A549 (cell line): ENCODE measurements at regions not wholly inside any gene's neighbourhood (a gene's known extent, or its start where the extent isn't known, plus 50 kb on each side); places are given as distances from the start of the nearest gene placed in this dataset.

Source experiments
- ATAC-seq, 2 experiments: fragments of 200-7000 bp in 1 of 2; fragments of >200 bp in 1 of 2; cut with Nextera tagmentation in 1 of 2; cut with Tn5 transposase in 1 of 2; 3 replicates each; pipeline versions ENCODE4 v1.8.0 to v1.9.1; 2018 to 2020; ENCODE audit warnings: mild to moderate bottlenecking in 1 of 2, moderate library complexity in 1 of 2
- CTCF ChIA-PET: fragments of 300-600 bp; sonication (Branson Sonifier 250); formaldehyde crosslinking; extraction: SDS; loops from one replicate; lab custom pipeline; 2021; ENCODE audit warnings: antibody characterized with exemption, inconsistent platforms; lab: Yijun Ruan, JAX
- POLR2A ChIA-PET: fragments of 350-600 bp; formaldehyde crosslinking; extraction: SDS; loops from one replicate; lab custom pipeline; 2021; ENCODE audit warnings: antibody characterized with exemption, inconsistent platforms; lab: Yijun Ruan, JAX
- DNase-seq, 2 experiments: peaks; one replicate each; pipeline versions ENCODE4 v3.0.0 to v3.0.0-alpha.2; 2011 to 2016; ENCODE audit warnings: low read depth in 1 of 2, low spot score in 1 of 2
- FAIRE-seq: peaks from 2 replicates; lab custom pipeline; 2011; peaks lifted over from hg19 to GRCh38; lab: Jason Lieb, UNC
- H3K27ac ChIP-seq, 2 experiments: fragments of >200 bp; sonication (Bioruptor Twin); formaldehyde crosslinking; 3 replicates each; pipeline ENCODE4 v1.5.1; 2016 to 2017
- H3K4me1 ChIP-seq: fragments of >200 bp; sonication (Bioruptor Twin); formaldehyde crosslinking; 3 replicates; pipeline ENCODE4 v1.6.1; 2016
- H3K4me2 ChIP-seq: fragments of >200 bp; sonication (Bioruptor Twin); formaldehyde crosslinking; 3 replicates; pipeline ENCODE4 v1.6.1; 2016
- H3K4me3 ChIP-seq: fragments of >200 bp; sonication (Bioruptor Twin); formaldehyde crosslinking; 3 replicates; pipeline ENCODE4 v1.5.1; 2016
- H3K9me3 ChIP-seq: fragments of >200 bp; sonication (Bioruptor Twin); formaldehyde crosslinking; 3 replicates; pipeline ENCODE4 v1.6.1; 2016
- CBX8 ChIP-seq: fragments of 200-600 bp; sonication (generic); IDR thresholded peaks from 2 replicates; pipeline ENCODE4 v1.6.1; 2016
- CEBPB ChIP-seq, 2 experiments: fragments of >200 bp in 1 of 2; sonication (Bioruptor Twin) in 1 of 2; formaldehyde crosslinking in 1 of 2; IDR thresholded peaks; 2 replicates each; pipeline ENCODE4 v1.6.1; 2012 to 2016
- EHF ChIP-seq: fragments of 250-450 bp; sonication (Bioruptor Pico); IDR thresholded peaks from 2 replicates; pipeline ENCODE4 v1.5.0; 2020; ENCODE audit warnings: mild to moderate bottlenecking
- EHMT2 ChIP-seq: fragments of 200-600 bp; sonication (generic); IDR thresholded peaks from 2 replicates; pipeline ENCODE4 v1.6.1; 2016; ENCODE audit warnings: antibody characterized with exemption, low read depth, mild to moderate bottlenecking, moderate library complexity
- ELK1 ChIP-seq: fragments of 150-350 bp; IDR thresholded peaks from 2 replicates; pipeline ENCODE4 v1.6.1; 2014; ENCODE audit warnings: low read depth, mild to moderate bottlenecking, low read length
- EP300 ChIP-seq, 2 experiments: fragments of >200 bp; sonication (Bioruptor Twin); formaldehyde crosslinking; IDR thresholded peaks; 2 replicates in 1 of 2; 3 replicates in 1 of 2; pipeline ENCODE4 v1.6.1; 2016 to 2017
- ESRRA ChIP-seq: fragments of 150-350 bp; IDR thresholded peaks from 2 replicates; pipeline ENCODE4 v1.6.1; 2014; ENCODE audit warnings: mild to moderate bottlenecking, low read length, borderline replicate concordance
- FOSB ChIP-seq: fragments of 250-450 bp; sonication (Bioruptor Pico); IDR thresholded peaks from 2 replicates; pipeline ENCODE4 v1.5.0; 2020; ENCODE audit warnings: mild to moderate bottlenecking, moderate library complexity
- GATA3 ChIP-seq: IDR thresholded peaks from 2 replicates; pipeline ENCODE4 v1.6.1; 2012; ENCODE audit warnings: borderline replicate concordance
- HDAC2 ChIP-seq: fragments of 200-600 bp; sonication (generic); IDR thresholded peaks from 2 replicates; pipeline ENCODE4 v1.6.1; 2016
- HES2 ChIP-seq: fragments of >200 bp; sonication (Bioruptor Twin); formaldehyde crosslinking; IDR thresholded peaks from 2 replicates; pipeline ENCODE4 v1.6.1; 2016
- HOXB5 ChIP-seq: fragments of 250-450 bp; sonication (Bioruptor Pico); IDR thresholded peaks from 2 replicates; pipeline ENCODE4 v1.5.0; 2020; ENCODE audit warnings: mild to moderate bottlenecking, moderate library complexity
- JUN ChIP-seq, 2 experiments: fragments of >200 bp; sonication (Bioruptor Twin); formaldehyde crosslinking; IDR thresholded peaks; 2 replicates in 1 of 2; 3 replicates in 1 of 2; pipeline ENCODE4 v1.6.1; 2016 to 2017
- MAX ChIP-seq: IDR thresholded peaks from 2 replicates; pipeline ENCODE4 v1.6.1; 2012
- MAZ ChIP-seq: fragments of 150-350 bp; IDR thresholded peaks from 2 replicates; pipeline ENCODE4 v1.6.1; 2014; ENCODE audit warnings: antibody characterized with exemption, low read depth, low read length, borderline replicate concordance
- NFE2L2 ChIP-seq: fragments of 150-350 bp; conservative IDR thresholded peaks from 2 replicates; pipeline ENCODE4 v1.6.1; 2014; ENCODE audit warnings: low read length
- POLR2A ChIP-seq: IDR thresholded peaks from 2 replicates; pipeline ENCODE4 v1.6.1; 2012; ENCODE audit warnings: mild to moderate bottlenecking, low read length
- POLR2AphosphoS2 ChIP-seq: conservative IDR thresholded peaks from 2 replicates; pipeline ENCODE4 v1.6.1; 2012; ENCODE audit warnings: low read length, improper control_type of control experiment, inconsistent platforms
- RAD21 ChIP-seq, 2 experiments: fragments of >200 bp in 1 of 2; sonication (Bioruptor Twin) in 1 of 2; formaldehyde crosslinking in 1 of 2; IDR thresholded peaks in 1 of 2; conservative IDR thresholded peaks in 1 of 2; 2 replicates in 1 of 2; 3 replicates in 1 of 2; pipeline ENCODE4 v1.6.1; 2012 to 2018; ENCODE audit warnings: inconsistent platforms in 1 of 2
- RCOR1 ChIP-seq: fragments of 150-350 bp; IDR thresholded peaks from 2 replicates; pipeline ENCODE4 v1.6.1; 2014; ENCODE audit warnings: antibody characterized with exemption, low read length, low read depth
- RFX5 ChIP-seq: fragments of 450-650 bp; IDR thresholded peaks from 2 replicates; pipeline ENCODE4 v1.7.1; 2014; ENCODE audit warnings: antibody characterized with exemption, mild to moderate bottlenecking, moderate library complexity
- SREBF2 ChIP-seq: fragments of 450-650 bp; IDR thresholded peaks from 2 replicates; pipeline ENCODE4 v1.6.1; 2014; ENCODE audit warnings: mild to moderate bottlenecking, moderate library complexity
- ZC3H11A ChIP-seq: fragments of 450-650 bp; IDR thresholded peaks from 2 replicates; pipeline ENCODE4 v1.6.1; 2014; ENCODE audit warnings: antibody characterized with exemption, mild to moderate bottlenecking
- ZFP36 ChIP-seq: fragments of 450-650 bp; IDR thresholded peaks from 2 replicates; pipeline ENCODE4 v1.6.1; 2014; ENCODE audit warnings: borderline replicate concordance; ENCODE audit not compliant: partially characterized antibody
- ZSCAN20 ChIP-seq: fragments of 250-450 bp; sonication (Bioruptor Pico); IDR thresholded peaks from 2 replicates; pipeline ENCODE4 v1.8.0; 2022; ENCODE audit warnings: mild to moderate bottlenecking, moderate library complexity
- WGBS: methylation state at CpG from one replicate; pipeline ENCODE4 v1.1.6; 2017; ENCODE audit errors: missing lambda C conversion rate; 5-methylcytosine and 5-hydroxymethylcytosine counted together
- TF ChIP-seq, protein P1 (sequence below): fragments of >200 bp; sonication (Bioruptor Twin); formaldehyde crosslinking; IDR thresholded peaks from 3 replicates; pipeline ENCODE4 v1.6.1; 2016
- TF ChIP-seq, protein P2 (sequence below): IDR thresholded peaks from 2 replicates; pipeline ENCODE4 v1.6.1; 2012
- TF ChIP-seq, protein P3 (sequence below): fragments of 450-650 bp; IDR thresholded peaks from 2 replicates; pipeline ENCODE4 v1.6.1; 2014; ENCODE audit warnings: antibody characterized with exemption

DNA sequence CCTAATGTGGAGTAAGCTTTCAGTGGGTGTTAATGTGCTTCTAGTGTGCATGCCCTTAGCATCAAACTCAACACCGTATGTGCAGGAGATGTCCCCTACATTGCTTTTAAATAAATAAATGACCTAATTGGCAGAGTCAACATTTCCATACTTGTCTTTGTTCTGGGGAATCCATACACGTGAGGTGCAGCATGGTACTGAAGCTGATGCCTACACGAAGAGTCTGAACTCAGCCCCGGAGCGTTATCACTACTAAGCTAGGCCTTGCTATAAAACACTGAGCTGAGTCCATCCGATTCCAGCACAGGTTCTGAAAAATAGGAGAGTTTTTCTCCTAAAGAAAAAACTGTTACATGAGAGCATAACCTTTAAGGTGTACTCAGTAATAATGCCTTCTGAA is 125.0 kb upstream of the DYRK2 start:
- ChIA-PET CTCF (interaction anchor here (1.1 kb wide), 1 partner anchor 10 kb away, joined by 3 read pairs; no protein-coding TSS in a partner anchor), POLR2A (no interaction called here)
- no peak overlapping the region for H3K4me2 ChIP-seq
- no peak overlapping the region for H3K27ac ChIP-seq
- no peak for FAIRE-seq
- H3K9me3 ChIP-seq: no peaks in the 10 kb centered on the region
- TF ChIP-seq, protein P1, sequence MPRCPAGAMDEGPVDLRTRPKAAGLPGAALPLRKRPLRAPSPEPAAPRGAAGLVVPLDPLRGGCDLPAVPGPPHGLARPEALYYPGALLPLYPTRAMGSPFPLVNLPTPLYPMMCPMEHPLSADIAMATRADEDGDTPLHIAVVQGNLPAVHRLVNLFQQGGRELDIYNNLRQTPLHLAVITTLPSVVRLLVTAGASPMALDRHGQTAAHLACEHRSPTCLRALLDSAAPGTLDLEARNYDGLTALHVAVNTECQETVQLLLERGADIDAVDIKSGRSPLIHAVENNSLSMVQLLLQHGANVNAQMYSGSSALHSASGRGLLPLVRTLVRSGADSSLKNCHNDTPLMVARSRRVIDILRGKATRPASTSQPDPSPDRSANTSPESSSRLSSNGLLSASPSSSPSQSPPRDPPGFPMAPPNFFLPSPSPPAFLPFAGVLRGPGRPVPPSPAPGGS: no peak
- TF ChIP-seq ZFP36: no peak
- TF ChIP-seq FOSB (CRISPR knock-in tag): no peak
- TF ChIP-seq, protein P2, sequence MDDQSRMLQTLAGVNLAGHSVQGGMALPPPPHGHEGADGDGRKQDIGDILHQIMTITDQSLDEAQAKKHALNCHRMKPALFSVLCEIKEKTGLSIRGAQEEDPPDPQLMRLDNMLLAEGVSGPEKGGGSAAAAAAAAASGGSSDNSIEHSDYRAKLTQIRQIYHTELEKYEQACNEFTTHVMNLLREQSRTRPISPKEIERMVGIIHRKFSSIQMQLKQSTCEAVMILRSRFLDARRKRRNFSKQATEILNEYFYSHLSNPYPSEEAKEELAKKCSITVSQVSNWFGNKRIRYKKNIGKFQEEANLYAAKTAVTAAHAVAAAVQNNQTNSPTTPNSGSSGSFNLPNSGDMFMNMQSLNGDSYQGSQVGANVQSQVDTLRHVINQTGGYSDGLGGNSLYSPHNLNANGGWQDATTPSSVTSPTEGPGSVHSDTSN: no peak
- no peak for TF ChIP-seq POLR2AphosphoS2
- no peak for TF ChIP-seq RCOR1
- no peak for TF ChIP-seq GATA3
- no peaks in the 10 kb centered on the region for H3K4me1 ChIP-seq
- no peak overlapping the region for H3K4me3 ChIP-seq
- 65% methylated on average over 6 of the region's 6 CpGs for WGBS
- DNase-seq: no peak
- no peak for ATAC-seq

- 79% methylated on average over 11 of the region's 11 CpGs for WGBS
- Histone ChIP-seq H3K27ac (no peak overlapping the region), H3K9me3 (no peaks in the 10 kb centered on the region), H3K4me2 (no peak overlapping the region), H3K4me1 (no peaks in the 10 kb centered on the region), H3K4me3 (no peak overlapping the region)
- ATAC-seq: no peak
- ChIA-PET POLR2A (no interaction called here), CTCF (interaction anchor here (0.9 to 1.1 kb wide), 2 partner anchors 8 to 11 kb away, joined by 3 read pairs; no protein-coding TSS in a partner anchor)
- DNase-seq: no peak
- no peak for TF ChIP-seq NFE2L2
- no peak for FAIRE-seq
Measured at GRCh38 chr12:67524861-67525616, 123.5 kb upstream of the DYRK2 start.

DNA sequence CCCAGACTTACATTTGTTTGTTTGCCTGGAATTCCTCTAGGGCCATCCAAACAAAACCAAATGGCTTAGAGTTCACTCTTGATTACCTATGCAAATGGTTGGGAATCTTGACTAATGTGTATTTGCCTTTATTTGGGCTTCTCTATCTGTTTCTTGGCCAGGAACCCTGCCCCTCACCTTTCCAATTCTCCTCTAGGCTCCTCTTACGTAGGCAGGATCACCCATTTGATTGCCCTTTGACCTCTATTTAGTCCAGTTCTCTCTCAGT is 123.0 kb upstream of the DYRK2 start:
- no peaks in the 10 kb centered on the region for H3K9me3 ChIP-seq
- no peak for ATAC-seq
- POLR2A ChIA-PET: no interaction called here
- DNase-seq: no peak
- H3K27ac ChIP-seq: no peak overlapping the region
- no peaks in the 10 kb centered on the region for H3K4me1 ChIP-seq
- WGBS: 36% methylated on average over 1 of the region's 1 CpG
- H3K4me3 ChIP-seq: no peak overlapping the region
- TF ChIP-seq ZSCAN20 (CRISPR knock-in tag) (no peak), MAX (no peak), RAD21 (conservative IDR thresholded peaks at IDR 0.05 in 1 of 2, IDR thresholded peaks at IDR 0.05 in 1 of 2) (no peak), RFX5 (no peak), CBX8 (no peak), EP300 (IDR thresholded peaks at IDR 0.05) (no peak), GATA3 (no peak), JUN (IDR thresholded peaks at IDR 0.05) (no peak), CEBPB (IDR thresholded peaks at IDR 0.05) (no peak)
- H3K4me2 ChIP-seq: no peak overlapping the region
- FAIRE-seq: no peak
- CTCF ChIA-PET: no interaction called here

DNA sequence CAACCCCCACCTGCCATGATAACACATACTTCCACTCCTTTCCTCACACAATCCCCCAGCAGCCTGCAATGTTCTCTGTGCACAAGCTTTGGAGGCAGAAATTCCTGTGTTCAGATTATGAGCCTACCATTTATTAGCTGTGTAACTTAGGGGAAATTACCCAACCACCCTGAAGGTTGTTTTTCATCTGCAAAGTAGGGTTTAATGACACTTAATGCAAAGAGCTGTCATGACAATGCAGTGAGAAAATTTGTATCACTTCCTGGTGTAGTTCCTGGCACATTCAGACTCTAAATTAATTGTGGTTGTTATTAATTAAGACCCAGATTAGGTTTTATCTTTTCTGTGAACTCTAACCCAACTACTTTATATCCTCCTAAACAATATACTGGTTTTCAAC is 122.4 kb upstream of the DYRK2 start:
- FAIRE-seq: no peak
- Histone ChIP-seq H3K9me3 (no peaks in the 10 kb centered on the region), H3K4me1 (0 out of 3 replicates have a peak, but pooled peaks cover 2% of the 10 kb centered on the region), H3K27ac (no peak overlapping the region), H3K4me2 (no peak overlapping the region), H3K4me3 (no peak overlapping the region)
- CTCF ChIA-PET: interaction anchor here (1.3 kb wide), 1 partner anchor 13 kb away, joined by 3 read pairs; no protein-coding TSS in a partner anchor
- POLR2A ChIA-PET: no interaction called here
- no peak for ATAC-seq
- no peak for DNase-seq
- TF ChIP-seq MAZ (no peak), HES2 (no peak), EHMT2 (no peak), ELK1 (no peak), EHF (CRISPR knock-in tag) (no peak), ESRRA (no peak), POLR2A (no peak), HDAC2 (no peak), SREBF2 (no peak), HOXB5 (no peak), ZC3H11A (no peak)
- TF ChIP-seq, protein P3, sequence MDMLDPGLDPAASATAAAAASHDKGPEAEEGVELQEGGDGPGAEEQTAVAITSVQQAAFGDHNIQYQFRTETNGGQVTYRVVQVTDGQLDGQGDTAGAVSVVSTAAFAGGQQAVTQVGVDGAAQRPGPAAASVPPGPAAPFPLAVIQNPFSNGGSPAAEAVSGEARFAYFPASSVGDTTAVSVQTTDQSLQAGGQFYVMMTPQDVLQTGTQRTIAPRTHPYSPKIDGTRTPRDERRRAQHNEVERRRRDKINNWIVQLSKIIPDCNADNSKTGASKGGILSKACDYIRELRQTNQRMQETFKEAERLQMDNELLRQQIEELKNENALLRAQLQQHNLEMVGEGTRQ: no peak
